ENCODE measurements at regions not wholly inside any gene's neighbourhood (a gene's known extent, or its start where the extent isn't known, plus 50 kb on each side); places are given as distances from the start of the nearest gene placed in this dataset.

DNA sequence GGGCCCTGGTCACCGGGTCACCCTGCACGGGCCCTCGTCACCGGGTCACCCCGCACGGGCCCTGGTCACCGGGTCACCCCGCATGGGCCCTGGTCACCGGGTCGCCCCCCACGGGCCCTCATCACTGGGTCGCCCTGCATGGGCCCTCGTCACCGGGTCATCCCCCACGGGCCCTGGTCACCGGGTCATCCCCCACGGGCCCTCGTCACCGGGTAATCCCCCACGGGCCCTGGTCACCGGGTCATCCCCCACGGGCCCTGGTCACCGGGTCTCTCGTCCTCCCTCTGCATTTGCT lies 77.6 kb downstream of the RIPK4 start:
- no peak for DNase-seq (ENCODE audit: extremely low read depth in 1 of 11, low read depth in 9 of 11, low spot score in 4 of 11)

DNA sequence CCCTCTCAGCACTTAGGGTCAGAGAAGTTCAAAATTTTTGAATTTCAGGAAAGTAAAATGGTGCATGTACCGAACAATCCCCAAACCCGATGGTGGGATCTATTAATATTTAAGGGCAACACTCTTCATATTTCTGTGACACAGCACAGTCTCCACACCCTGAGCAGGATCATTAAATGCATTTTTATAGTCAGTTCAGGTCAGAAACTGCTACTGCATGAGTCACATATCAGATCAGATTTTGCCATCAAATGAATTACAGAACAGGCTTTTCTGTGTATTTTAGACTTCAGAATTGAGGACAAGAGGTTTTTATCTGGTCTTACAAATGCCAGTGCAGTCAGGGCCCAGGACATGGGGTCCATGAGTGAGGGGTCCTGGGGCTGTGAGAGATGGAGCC lies 79.2 kb downstream of the RIPK4 start:
- no peak for DNase-seq (ENCODE audit: extremely low read depth in 1 of 11, low read depth in 9 of 11, low spot score in 4 of 11)

DNA sequence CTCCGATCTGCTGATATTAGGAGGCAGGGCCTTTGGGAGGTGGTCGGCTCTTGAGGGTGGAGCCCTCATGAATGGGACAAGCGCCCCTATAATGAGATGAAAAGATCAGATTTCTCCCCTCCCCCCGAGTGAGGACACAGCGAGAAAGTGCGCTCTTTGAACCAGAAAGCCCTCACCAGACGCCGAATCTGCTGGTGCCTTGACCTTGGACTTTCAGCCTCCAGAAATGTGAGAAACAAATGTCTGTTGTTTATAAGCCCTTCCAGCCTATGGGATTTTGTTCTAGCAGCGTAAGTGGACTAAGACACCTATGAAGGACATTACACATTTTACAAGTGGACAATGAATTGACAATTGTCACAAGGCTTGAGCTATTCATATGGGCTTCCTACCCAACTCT lies 80.2 kb downstream of the RIPK4 start:
- no peak for DNase-seq (ENCODE audit: extremely low read depth in 1 of 11, low read depth in 9 of 11, low spot score in 4 of 11)

DNA sequence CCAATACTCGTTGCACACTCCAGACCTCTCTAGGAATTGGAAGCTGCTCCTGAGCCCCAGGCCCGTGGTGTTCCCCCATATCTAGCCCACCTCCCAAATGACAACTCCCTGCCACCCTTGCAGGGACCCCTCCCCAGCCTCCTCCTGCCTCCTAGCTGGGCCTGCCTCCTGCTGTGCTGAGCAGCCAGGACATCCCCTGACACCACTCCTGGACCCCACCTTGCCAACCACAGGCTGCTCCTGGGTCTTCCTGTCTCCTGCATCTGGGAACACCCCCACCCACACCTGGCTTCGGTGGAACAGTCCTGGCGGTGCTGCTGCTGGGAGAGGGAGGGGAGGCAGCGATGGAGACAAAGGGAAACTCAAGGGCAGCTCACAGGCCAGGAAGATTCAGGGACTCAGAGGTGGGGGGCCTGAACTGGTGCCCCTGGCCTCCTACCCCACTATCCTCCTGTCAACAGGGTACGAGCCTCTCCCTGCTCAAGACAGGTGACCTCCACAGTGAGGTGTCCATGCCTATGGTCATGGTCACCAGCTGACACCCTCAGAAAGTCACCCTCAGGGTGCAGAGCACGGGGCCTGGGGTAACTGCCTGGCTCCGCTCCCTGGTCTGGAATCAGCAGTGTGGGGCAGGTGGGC lies 81.2 kb downstream of the RIPK4 start:
- no peak for DNase-seq (ENCODE audit: extremely low read depth in 1 of 11, low read depth in 9 of 11, low spot score in 4 of 11)

DNA sequence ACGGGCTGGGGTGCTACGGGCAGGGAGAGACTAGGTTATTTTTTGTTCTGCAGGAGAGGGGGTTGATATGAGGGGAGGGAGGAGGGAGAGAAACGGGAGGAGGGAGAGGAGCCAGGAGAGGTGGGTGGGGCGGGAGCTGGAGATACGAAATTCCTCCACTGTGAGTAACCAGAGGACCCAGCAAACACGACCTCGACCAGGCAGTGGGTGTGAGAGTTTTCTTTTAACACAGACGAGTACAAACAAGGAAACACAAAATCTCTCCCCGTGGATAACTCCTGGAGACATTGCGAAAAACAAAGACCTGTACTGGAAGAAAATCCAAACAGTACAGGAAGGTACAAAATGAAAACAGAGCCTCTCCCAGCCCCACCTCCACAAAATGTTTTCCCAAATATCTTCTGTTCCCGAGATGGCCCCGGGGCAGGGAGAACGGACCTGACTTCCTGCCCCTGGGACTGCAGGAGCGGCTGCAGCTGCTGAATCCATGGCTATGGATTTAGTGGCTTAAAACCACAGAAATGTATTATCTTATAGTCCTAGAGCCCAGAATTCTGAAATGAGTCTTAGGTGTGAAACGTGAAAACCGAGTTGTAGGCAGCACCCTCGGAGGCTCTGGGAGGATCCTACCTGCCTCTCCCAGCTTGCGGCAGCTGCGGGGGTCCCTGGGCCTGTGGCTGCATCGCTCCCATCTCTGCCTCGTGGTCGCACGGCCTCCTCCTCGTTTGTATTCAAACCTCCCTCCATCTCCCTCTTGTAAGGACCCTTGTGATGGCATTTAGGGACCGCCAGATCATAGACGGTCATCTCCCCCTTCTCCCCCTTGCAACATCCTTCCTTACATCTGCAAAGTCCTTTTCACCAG lies 82.2 kb downstream of the RIPK4 start:
- no peak for DNase-seq (ENCODE audit: extremely low read depth in 1 of 11, low read depth in 9 of 11, low spot score in 4 of 11)

DNA sequence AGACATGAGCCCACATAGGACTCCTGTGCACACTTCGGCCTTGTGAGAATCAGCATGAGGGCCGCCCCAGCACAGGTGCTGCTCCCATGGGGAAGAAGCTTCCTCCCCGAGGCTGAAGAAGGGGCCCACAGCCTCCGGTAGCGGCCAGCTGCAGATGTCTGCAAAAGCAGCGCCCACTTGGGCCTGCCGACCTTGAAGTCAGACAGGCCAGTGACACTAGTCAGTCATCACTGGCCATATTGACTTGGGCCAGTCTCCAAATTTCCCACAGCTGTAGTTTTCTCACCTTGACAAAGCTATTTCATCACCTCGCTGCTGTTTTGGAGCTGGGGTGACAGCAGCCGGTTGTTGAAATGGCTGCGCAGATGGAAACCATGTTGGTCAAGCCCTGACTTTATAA lies 83.0 kb downstream of the RIPK4 start:
- DNase-seq (ENCODE audit: extremely low read depth in 1 of 11, low read depth in 9 of 11, low spot score in 4 of 11): no peak

DNA sequence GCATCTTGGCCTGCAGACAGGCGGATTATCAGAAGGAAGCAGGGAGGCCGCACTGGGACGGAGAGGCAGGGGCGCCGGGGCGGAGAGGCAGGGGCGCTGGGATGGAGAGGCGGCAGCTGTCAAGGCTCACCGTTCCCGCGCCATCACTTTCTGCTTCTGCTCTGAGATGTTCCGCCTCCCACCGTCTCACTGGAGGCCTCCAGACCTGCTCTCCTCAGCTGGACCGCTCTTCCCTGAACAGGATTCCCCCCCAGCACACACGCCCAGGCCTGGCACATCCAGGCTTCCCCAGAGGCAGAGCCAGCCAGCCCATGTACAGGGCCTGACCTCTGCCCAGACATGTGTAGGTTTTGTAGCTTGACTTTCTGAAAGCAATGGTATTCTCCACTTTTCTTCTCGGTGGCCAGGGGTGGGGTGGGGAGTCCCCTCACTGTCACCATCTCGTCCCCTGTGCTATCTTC lies 84.1 kb downstream of the RIPK4 start:
- DNase-seq (ENCODE audit: extremely low read depth in 1 of 11, low read depth in 9 of 11, low spot score in 4 of 11): no peak

DNA sequence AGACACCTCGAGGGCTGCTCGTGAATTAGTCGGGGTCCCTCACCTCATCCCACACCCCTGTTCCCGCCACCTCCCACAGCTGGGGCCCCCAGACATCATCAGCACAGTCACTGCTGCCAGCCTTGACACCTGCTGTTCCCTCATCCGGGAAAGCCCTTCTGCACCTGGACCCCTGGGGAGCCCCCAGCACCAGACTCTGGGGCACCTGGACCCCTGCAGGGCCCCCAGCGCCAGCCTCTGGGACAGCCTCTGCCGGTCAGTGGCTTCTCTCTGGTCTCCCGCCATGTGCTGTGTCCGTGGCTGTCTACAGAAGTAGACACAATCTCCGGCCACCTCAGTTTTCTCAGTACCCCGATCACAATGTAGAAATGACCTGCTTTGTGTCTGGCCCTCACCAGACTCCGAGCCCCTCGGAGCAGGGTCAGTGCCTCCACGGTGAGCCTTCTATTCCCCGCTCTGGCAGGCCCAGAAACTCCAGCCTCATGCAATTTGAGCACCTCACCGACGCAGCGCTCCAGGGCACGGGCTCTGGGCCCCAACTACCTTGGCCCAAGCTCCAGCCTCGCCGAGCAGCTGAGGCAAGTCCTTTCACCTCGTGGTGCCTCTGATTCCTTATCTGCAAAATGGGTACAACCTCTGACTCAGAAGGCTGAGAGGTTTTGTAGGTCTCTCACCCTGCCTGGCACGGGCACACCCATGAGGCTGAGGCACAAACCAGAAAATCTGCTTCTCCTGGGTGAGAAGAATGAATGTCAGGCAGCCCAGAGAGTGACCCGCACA lies 84.7 kb downstream of the RIPK4 start:
- no peak for DNase-seq (ENCODE audit: extremely low read depth in 1 of 11, low read depth in 9 of 11, low spot score in 4 of 11)

DNA sequence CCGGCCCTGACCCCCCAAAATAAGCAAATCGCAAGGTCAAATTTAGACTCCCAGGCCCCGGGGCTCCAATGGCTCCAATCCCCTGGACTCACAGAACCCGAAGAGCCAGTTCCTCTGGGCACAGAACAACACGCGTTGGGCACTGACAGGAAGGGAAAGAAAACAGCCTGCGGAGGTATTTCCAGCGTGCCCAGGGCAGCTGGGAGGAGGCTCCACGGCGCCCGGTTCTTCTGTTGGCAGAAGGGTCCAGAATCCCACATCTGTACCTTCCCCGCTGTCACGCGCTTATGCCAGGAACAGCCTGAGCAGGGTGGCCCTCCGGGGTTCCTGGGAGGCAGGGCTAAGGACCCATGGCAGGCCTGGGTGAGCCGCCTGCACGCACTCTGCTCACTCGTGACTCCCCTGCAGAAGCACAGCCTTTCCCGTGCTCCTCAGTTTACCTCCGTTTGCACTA lies 85.5 kb downstream of the RIPK4 start:
- no peak for DNase-seq (ENCODE audit: extremely low read depth in 1 of 11, low read depth in 9 of 11, low spot score in 4 of 11)

DNA sequence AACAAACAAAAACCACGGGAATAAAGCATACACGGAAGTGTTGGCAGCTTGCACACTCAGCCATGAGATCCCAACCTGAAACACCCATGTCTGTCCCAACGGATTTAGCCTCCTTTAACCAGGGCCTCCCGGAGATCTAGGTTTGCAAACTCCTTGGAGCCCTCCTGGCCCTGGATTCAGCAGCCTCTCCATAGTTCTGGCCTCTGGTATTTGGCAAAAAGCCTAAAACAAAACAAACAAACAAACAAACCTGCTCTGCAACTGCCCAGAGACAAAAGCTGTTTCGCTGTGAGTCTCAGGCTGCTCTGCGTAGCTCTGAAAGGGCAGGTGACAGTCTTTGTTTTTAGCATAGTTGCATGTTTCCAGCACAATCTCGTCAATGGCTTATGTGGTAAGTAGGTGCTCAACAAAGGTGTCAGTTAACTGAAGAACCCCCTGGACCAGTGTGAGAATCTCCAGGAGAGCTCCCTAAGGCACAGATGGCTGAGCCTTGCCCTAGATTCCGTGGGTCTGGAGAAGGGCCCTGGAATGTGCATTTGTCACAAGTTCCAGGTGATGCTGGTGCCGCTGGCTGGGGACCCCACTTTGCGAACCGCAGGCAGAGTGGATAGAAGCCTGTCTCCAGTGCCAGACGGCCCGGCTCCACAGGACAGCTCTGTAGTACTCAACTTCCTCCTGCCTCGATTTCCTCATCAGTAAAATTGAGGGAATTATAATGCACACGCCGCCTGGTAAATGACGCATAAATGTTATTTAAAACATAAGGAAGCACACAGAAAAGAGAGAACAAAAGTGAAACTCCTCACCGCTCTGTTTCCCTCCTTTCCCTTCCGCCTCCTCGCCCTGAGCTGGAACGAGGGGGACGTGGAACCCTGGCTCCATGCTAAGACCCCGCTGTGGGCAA lies 86.2 kb downstream of the RIPK4 start:
- DNase-seq (ENCODE audit: extremely low read depth in 1 of 11, low read depth in 9 of 11, low spot score in 4 of 11): no peak

DNA sequence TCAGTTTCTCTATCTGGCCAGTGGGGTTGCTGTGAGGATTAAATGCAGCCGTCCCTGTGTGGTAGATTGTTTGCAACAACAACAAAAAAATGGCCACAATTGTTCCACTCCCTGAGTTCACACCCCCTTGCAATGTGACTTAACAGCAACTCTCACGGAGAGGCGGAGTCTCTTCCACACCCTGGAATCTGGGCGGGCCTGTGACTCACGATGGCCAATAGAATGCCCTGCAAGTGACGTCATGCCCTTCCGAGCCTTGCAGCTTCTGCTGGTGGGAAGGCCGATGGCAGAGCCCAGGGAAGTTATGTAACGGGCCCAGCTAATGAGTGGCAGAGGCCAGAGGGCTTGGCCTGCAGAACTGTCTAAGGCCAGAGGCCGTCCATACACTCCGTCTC lies 87.9 kb downstream of the RIPK4 start:
- peak; percentile 83 to 96 (median 89) for DNase-seq (ENCODE audit: extremely low read depth in 1 of 11, low read depth in 9 of 11, low spot score in 4 of 11)

DNA sequence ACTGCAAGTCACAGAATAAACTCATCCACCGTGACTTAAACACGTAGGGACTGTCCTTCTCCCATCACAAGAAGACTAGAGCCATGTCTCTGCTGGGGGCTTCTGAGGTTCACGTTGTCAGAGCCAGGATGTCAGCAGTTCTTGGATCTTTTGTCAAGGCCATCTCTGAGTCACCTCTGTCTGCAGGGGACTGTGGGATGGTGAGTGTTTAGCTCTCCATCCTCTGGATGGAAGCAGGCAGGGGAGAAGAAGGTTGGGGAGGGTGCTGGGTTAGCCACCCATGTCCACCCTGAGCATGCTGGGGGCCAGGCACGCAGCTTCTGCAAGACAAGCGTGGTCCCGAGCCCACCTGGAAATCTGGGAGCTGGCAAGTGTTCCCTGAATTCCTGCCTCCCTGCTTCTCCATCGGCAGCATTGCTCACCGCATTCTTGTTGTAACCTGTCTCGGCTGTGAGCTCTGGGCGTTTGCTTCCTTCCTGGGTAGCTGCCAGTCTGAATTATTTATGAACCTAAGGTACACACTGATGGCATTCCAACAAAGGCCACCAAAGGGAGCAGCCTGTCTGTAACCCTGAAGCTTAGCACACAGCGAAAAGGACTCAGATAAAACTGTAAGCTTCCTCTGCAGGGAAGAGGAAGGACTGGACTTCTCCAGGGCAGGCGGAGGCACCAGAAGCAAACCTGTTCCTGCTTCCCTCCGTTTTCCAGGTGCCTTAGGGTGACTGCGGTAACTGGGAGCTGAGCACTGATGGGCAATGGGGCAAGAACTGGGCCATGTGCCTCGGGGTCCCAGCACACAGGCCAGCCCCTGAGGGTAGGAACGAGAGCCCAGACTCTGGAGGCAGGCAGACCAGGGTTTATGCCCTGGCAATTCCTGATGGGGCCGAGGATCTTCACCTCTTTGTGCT lies 88.6 kb downstream of the RIPK4 start:
- peak in 10 of 11 donors; percentile 47 to 83 (median 66) for DNase-seq (ENCODE audit: extremely low read depth in 1 of 11, low read depth in 9 of 11, low spot score in 4 of 11)

DNA sequence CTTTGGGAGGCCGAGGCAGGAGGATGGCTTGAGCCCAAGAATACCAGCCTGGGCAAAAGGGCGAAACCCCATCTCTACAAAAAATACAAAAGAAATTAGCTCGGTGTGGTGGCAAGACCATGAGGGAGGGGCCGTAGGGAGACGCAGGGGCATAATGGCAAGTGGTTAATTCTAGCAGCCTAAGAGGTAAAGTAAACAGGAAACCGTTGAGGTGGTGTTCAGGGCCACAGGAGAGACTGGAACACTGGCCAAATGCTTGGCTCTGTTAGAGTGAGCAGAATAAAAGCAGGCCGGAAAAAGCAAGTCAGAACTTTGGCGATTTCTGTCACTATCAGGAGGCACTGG lies 89.2 kb downstream of the RIPK4 start:
- DNase-seq (ENCODE audit: extremely low read depth in 1 of 11, low read depth in 9 of 11, low spot score in 4 of 11): no peak

DNA sequence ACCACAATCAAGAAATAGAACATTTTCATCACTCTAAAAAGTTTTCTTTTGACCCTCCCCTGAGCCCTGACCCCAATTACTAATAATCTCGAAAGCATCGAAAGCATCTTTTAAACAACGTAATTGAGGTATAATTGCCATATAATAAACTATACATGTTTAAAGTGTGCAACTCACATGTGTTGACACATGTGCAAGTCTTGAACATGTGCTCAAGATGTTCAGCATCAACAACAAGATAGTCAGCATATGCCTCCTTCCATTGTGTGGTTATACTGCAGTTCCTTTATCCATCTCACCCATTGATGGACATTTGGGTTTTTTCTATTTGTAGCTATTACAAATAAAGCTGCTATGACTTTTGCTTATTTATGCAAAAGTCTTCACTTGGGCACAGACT lies 90.7 kb downstream of the RIPK4 start:
- no peak for DNase-seq (ENCODE audit: extremely low read depth in 1 of 11, low read depth in 9 of 11, low spot score in 4 of 11)

DNA sequence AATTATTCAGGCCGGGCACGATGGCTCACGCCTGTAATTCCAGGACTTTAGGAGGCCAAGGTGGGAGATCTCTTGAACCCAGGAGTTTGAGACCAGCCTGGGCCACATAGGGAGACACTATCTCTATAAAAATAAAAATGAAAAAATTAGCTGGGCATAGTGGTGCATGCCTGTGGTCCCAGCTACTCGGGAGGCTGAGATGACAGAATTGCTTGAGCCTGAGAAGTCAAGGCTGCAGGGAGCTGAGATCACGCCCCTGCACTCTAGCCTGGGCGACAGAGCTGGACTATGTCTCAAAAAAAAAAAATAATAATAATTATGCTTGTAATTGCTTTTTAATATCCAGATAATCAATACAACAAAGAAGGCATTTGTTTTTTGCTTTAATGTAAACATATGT lies 91.3 kb downstream of the RIPK4 start:
- DNase-seq (ENCODE audit: extremely low read depth in 1 of 11, low read depth in 9 of 11, low spot score in 4 of 11): no peak

DNA sequence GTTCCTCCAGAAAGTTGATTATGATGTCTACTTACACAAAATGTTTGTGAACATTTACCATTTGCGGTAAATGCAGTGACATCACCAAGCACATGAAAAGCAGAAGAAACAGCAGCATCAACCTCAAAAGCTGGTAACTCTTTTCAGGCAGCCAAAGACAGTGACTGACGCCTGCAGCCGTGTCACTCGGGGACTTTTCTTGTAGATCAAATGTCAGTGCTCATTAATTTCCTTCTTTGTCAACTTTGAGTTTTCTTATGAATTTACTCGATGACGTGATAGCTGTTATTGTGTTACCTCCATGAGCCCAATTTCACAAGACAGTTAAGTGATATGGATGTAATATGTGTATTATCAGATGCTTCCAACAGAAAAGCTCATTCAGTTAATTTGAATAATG lies 92.5 kb downstream of the RIPK4 start:
- no peak for DNase-seq (ENCODE audit: extremely low read depth in 1 of 11, low read depth in 9 of 11, low spot score in 4 of 11)

DNA sequence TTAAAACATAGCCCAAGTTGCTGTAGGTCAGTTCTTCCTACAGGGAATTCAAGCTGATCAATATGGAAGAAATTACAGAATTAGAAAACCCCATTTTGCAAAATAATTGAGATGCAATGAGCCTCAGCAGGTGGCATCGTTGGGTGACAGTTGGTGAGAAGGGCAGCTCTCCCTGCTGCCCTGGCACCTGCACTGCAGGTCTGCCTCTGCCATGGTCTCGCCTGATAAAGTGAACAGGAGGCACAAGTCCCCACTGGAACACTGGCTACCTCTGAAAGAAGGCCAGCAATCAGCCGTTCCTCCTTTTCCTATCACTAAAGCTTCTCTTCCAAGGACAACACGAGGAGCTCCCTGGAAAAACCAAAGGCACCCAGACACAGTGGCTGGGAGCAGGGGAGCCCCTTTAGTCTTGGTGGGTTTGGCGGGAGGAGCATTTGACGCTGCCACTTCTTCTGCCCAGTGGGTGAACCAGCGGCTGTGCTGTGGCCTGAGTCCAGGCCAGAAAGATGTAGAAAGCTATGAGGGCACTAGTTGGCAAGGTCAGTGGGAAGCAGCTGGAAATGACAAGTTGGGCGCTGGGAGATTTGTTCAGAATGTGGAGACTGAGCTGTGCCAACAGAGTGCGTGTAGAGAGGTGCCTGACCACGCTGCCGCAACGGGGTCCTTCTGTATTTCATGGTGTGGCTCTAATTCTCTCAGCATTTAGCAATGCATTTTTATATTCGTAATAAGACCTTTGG lies 93.1 kb downstream of the RIPK4 start:
- DNase-seq (ENCODE audit: extremely low read depth in 1 of 11, low read depth in 9 of 11, low spot score in 4 of 11): no peak

DNA sequence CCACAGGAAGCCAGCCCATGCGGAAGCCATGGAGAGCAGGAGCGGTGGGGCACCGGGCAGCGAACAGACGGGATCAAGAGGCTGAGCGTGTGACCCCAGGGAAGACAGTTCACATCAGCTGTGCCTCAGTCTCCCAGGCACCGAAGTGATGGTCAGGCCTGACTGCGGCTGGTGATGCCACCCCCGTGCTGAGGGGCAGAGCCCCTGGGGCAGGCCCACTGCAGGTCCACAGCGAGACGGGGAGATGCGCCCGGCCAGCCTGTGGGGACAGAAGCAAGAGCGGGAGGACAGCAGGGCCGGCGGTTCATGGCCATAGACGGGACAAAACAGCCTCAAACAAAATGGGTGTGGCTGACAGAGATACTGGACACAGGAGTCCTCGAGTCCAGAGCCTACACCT lies 93.8 kb downstream of the RIPK4 start:
- DNase-seq (ENCODE audit: extremely low read depth in 1 of 11, low read depth in 9 of 11, low spot score in 4 of 11): no peak

All from renal cortex interstitium (tissue), 11 donors.